ENCODE measurements at regions not wholly inside any gene's neighbourhood (a gene's known extent, or its start where the extent isn't known, plus 50 kb on each side); places are given as distances from the start of the nearest gene placed in this dataset.
A peak's percentile ranks its signal among the peaks of the same experiment; 100 is the strongest.

- BruUV-seq (replicated peaks): no TSS peak
- no peak for DNase-seq (ENCODE audit: unreplicated experiment)
- Mint-ChIP-seq H3K27ac (ENCODE audit: low read depth, unreplicated experiment) (no peak overlapping the region), H3K4me3 (ENCODE audit: unreplicated experiment) (no peak overlapping the region), H3K9me3 (ENCODE audit: unreplicated experiment) (no peaks in the 10 kb centered on the region), H3K4me1 (ENCODE audit: insufficient read depth, unreplicated experiment) (peaks cover 16% of the 10 kb centered on the region), H3K27me3 (ENCODE audit: insufficient read depth, unreplicated experiment) (no peaks in the 10 kb centered on the region), H3K36me3 (ENCODE audit: insufficient read depth, unreplicated experiment) (no peaks in the 10 kb centered on the region)
- intact Hi-C loops (cut with micrococcal nuclease): no loop called here
- ChIA-PET POLR2A (no interaction called here), CTCF (interaction anchor here (0.6 kb wide), 1 partner anchor 109 kb away, joined by 3 read pairs; no protein-coding TSS in a partner anchor)
- TF ChIP-seq CTCF (IDR thresholded peaks at IDR 0.05; ENCODE audit: unreplicated experiment): no peak
Measured at GRCh38 chr2:121969166-121969565, 213.7 kb downstream of the TSN start.

DNA sequence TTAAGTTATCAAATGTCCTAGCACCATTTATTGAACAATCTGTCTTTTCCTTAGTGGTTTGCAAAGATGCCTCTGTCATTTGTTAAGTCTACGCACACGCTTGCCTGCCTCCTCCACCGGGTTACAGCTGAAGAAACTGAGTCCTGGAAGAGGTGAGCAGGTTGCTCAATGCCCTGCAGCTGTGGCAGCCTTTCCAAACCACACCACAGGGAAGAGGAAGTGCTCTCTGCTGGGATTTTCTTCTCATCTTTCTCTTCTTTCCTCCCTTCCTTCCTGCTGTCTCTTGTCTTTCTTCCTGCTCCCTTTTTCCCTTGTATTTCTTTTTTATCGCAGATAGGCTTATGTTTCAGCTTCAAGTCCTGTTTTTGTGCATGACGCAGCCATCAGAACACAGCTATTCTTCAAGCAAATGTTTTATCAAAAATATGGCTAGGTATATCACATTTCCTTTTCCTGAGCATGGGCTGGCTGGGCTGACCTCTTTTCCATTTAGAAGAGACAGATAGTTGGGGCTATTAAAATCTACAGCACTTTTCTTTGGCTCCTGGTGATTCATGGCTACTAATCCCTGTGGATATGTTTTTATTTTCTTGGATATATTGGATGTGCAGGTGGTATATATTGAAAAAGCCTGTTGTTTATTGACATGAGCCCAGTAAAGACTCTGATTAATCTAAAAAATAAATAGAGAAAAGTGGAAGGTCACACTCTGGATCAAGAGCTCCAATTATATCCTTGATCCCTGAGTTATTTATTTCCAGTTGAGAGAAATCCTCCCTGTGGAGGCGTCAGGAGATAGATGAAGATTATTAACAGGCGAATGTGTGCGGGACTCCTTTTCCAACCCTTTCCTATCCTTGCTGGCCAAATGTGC is 214.6 kb downstream of the TSN start:
- peaks cover 16% of the 10 kb centered on the region for H3K4me1 Mint-ChIP-seq (ENCODE audit: insufficient read depth, unreplicated experiment)
- ChIA-PET POLR2A (no interaction called here), CTCF (interaction anchor here (0.6 to 0.7 kb wide), 3 partner anchors 36 to 286 kb away, joined by 3 read pairs; no protein-coding TSS in a partner anchor)
- no peaks in the 10 kb centered on the region for H3K36me3 Mint-ChIP-seq (ENCODE audit: insufficient read depth, unreplicated experiment)
- TF ChIP-seq CTCF (IDR thresholded peaks at IDR 0.05; ENCODE audit: unreplicated experiment): no peak
- no TSS peak for BruUV-seq (replicated peaks)
- DNase-seq (ENCODE audit: unreplicated experiment): no peak
- H3K4me3 Mint-ChIP-seq (ENCODE audit: unreplicated experiment): no peak overlapping the region
- H3K27ac Mint-ChIP-seq (ENCODE audit: low read depth, unreplicated experiment): peak overlapping the region; percentile 8
- intact Hi-C loops (cut with micrococcal nuclease): no loop called here
- H3K27me3 Mint-ChIP-seq (ENCODE audit: insufficient read depth, unreplicated experiment): no peaks in the 10 kb centered on the region
- H3K9me3 Mint-ChIP-seq (ENCODE audit: unreplicated experiment): no peaks in the 10 kb centered on the region

- TF ChIP-seq CTCF (IDR thresholded peaks at IDR 0.05; ENCODE audit: unreplicated experiment): no peak
- Mint-ChIP-seq H3K36me3 (ENCODE audit: insufficient read depth, unreplicated experiment) (no peaks in the 10 kb centered on the region), H3K27me3 (ENCODE audit: insufficient read depth, unreplicated experiment) (no peaks in the 10 kb centered on the region), H3K9me3 (ENCODE audit: unreplicated experiment) (no peaks in the 10 kb centered on the region), H3K27ac (ENCODE audit: low read depth, unreplicated experiment) (no peak overlapping the region), H3K4me1 (ENCODE audit: insufficient read depth, unreplicated experiment) (peaks cover 16% of the 10 kb centered on the region), H3K4me3 (ENCODE audit: unreplicated experiment) (no peak overlapping the region)
- CTCF ChIA-PET: interaction anchor here (0.7 to 1.5 kb wide), 6 partner anchors 10 to 1259 kb away, joined by 3 to 5 read pairs (median 3); no protein-coding TSS in a partner anchor
- DNase-seq (ENCODE audit: unreplicated experiment): no peak
- POLR2A ChIA-PET: no interaction called here
- intact Hi-C loops (cut with micrococcal nuclease): no loop called here
- no TSS peak for BruUV-seq (replicated peaks)
Measured at GRCh38 chr2:121972203-121972602, 216.8 kb downstream of the TSN start.

GRCh38 chr2:121974897-121975661 is 219.6 kb downstream of the TSN start:
- BruUV-seq (replicated peaks): no TSS peak
- no peaks in the 10 kb centered on the region for H3K36me3 Mint-ChIP-seq (ENCODE audit: insufficient read depth, unreplicated experiment)
- ChIA-PET CTCF (interaction anchor here (0.6 to 1.8 kb wide), 16 partner anchors 8 to 1478 kb away, joined by 3 to 7 read pairs (median 3); no protein-coding TSS in a partner anchor), POLR2A (no interaction called here)
- no peaks in the 10 kb centered on the region for H3K9me3 Mint-ChIP-seq (ENCODE audit: unreplicated experiment)
- no peaks in the 10 kb centered on the region for H3K27me3 Mint-ChIP-seq (ENCODE audit: insufficient read depth, unreplicated experiment)
- intact Hi-C loops (cut with micrococcal nuclease): loop anchor here (1.0 to 5.0 kb wide), 5 partner anchors 164 to 476 kb away; no protein-coding TSS in a partner anchor
- peak overlapping the region; percentile 61 for H3K4me3 Mint-ChIP-seq (ENCODE audit: unreplicated experiment)
- no peak overlapping the region for H3K27ac Mint-ChIP-seq (ENCODE audit: low read depth, unreplicated experiment)
- TF ChIP-seq CTCF (IDR thresholded peaks at IDR 0.05; ENCODE audit: unreplicated experiment): peak; percentile 61
- peak; percentile 91 for DNase-seq (ENCODE audit: unreplicated experiment)
- H3K4me1 Mint-ChIP-seq (ENCODE audit: insufficient read depth, unreplicated experiment): peaks cover 7% of the 10 kb centered on the region
